Progenitor cell of endocrine pancreas (in vitro differentiated cells): ENCODE measurements at regions not wholly inside any gene's neighbourhood (a gene's known extent, or its start where the extent isn't known, plus 50 kb on each side); places are given as distances from the start of the nearest gene placed in this dataset.
A peak's percentile ranks its signal among the peaks of the same experiment; 100 is the strongest.

Experiments
- DNase-seq: peaks from one replicate; pipeline ENCODE4 v3.0.0; 2021; ENCODE audit warnings: low spot score; ENCODE audit not compliant: unreplicated experiment
- H3K27ac Mint-ChIP-seq: 2 replicates; pipeline ENCODE4 v1.8.0; 2021; ENCODE audit warnings: mild to moderate bottlenecking, moderate library complexity, mixed read lengths
- H3K27me3 Mint-ChIP-seq: 2 replicates; pipeline ENCODE4 v1.8.0; 2021; ENCODE audit warnings: mixed read lengths
- H3K36me3 Mint-ChIP-seq: 2 replicates; pipeline ENCODE4 v1.8.0; 2022; ENCODE audit warnings: mixed read lengths; ENCODE audit not compliant: insufficient read depth
- H3K4me1 Mint-ChIP-seq: 2 replicates; pipeline ENCODE4 v1.8.0; 2021; ENCODE audit warnings: low read depth, mixed read lengths
- H3K4me3 Mint-ChIP-seq: 2 replicates; pipeline ENCODE4 v1.8.0; 2021; ENCODE audit warnings: low read depth, mild to moderate bottlenecking, moderate library complexity, mixed read lengths
- H3K9me3 Mint-ChIP-seq: 2 replicates; pipeline ENCODE4 v1.8.0; 2021; ENCODE audit warnings: low read depth, mixed read lengths
- TF ChIP-seq, protein P1 (sequence below): fragments of 200-600 bp; sonication (generic); IDR thresholded peaks from one replicate; pipeline ENCODE4 v1.5.0; 2021; ENCODE audit warnings: antibody characterized with exemption, mild to moderate bottlenecking; ENCODE audit not compliant: unreplicated experiment

DNA sequence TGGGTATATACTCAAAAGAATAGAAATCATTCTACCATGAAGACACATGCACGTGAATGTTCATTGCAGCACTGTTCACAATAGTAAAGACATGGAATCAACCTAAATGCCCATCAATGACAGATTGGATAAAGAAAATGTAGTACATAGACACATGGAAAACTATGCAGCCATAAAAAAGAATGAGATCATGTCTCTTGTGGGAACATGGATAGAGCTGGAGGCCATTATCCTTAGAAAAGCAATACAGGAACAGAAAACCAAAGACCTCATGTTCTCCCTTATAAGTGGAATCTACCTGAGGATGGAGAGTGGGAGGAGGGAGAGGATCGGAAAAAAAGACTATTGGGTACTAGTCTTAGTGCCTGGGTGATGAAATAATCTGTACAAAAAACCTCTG, 143.9 kb downstream of the RHOU start:
- H3K4me1 Mint-ChIP-seq = peaks cover 2% of the 10 kb centered on the region
- peaks cover 2% of the 10 kb centered on the region for H3K36me3 Mint-ChIP-seq
- H3K9me3 Mint-ChIP-seq = peaks cover 10% of the 10 kb centered on the region
- H3K27me3 Mint-ChIP-seq = no peaks in the 10 kb centered on the region
- DNase-seq = no peak
- TF ChIP-seq, protein P1, sequence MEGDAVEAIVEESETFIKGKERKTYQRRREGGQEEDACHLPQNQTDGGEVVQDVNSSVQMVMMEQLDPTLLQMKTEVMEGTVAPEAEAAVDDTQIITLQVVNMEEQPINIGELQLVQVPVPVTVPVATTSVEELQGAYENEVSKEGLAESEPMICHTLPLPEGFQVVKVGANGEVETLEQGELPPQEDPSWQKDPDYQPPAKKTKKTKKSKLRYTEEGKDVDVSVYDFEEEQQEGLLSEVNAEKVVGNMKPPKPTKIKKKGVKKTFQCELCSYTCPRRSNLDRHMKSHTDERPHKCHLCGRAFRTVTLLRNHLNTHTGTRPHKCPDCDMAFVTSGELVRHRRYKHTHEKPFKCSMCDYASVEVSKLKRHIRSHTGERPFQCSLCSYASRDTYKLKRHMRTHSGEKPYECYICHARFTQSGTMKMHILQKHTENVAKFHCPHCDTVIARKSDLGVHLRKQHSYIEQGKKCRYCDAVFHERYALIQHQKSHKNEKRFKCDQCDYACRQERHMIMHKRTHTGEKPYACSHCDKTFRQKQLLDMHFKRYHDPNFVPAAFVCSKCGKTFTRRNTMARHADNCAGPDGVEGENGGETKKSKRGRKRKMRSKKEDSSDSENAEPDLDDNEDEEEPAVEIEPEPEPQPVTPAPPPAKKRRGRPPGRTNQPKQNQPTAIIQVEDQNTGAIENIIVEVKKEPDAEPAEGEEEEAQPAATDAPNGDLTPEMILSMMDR = no peak
- H3K4me3 Mint-ChIP-seq = no peak overlapping the region
- H3K27ac Mint-ChIP-seq = no peak overlapping the region

DNA sequence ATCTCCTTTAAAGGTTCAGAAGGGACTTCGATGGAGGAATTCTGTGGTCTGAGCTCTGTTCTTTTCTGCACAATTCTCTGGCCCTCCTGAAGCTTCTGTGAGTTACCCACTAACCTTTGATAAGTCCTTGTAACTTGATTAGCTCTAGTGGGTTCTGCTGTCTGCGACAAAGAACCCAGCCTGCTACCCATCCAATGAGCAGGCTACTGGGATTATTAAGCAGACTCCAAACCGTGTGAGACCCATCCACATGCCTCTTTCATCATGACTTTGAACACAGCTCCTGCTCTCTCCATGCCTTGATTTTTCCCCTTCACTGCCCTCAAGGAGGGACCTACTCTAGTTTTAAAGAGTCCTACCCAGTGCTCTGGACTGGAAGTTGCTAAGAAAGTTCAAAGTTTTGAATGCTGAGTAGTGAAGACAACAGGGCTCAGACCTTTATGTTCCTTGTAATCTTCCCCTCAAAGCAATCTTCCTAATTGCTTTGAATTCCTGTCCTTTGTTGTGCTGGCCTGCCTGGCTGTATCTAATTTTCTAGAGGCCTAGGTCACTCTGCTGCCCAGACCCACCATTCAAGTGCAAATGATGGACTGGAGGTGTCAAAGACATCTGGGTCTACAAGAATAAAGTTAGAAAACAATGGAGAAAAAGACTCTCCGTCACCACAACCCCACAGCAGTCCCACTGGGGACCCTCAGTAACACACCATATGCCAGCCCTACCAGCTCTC, 146.9 kb downstream of the RHOU start:
- Mint-ChIP-seq H3K4me1 (peaks cover 5% of the 10 kb centered on the region), H3K9me3 (peaks cover 11% of the 10 kb centered on the region), H3K27me3 (no peaks in the 10 kb centered on the region), H3K36me3 (peaks cover 3% of the 10 kb centered on the region), H3K27ac (peak overlapping the region; percentile 75), H3K4me3 (no peak overlapping the region)
- DNase-seq = no peak
- TF ChIP-seq, protein P1 = no peak

DNA sequence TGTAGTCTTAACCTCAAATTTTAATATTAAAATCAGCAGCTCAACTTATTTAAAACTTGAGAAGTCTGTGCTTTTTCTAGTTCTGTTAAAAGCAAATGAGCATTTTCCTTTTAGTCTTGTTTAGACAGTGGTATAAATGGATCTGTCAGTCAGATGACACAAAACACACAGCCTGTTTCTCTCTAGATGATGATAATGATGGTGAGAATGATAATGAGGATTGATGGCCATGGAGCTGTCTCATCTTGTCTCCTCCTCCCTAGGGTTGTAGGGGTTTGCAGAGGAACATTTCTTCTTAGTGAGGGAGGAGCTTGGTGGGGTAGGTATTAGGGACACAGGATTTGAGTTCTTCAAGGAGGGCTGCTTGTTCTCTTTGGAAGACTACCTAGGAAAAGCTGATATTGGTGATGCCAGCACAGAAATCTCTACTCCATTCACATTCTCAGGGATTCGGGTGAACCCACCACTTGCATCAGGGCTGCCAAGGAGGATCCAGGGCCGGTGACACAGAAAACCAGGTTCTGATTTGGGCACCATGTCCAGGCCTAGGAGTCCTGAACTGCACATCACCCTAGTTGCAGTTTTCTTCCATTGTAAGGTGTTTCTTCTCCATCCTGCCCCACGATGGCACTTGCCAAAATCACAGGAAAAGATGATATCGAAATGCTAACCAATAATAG, 147.6 kb downstream of the RHOU start:
- Mint-ChIP-seq H3K4me1 (peaks cover 5% of the 10 kb centered on the region), H3K27ac (no peak overlapping the region), H3K36me3 (peaks cover 3% of the 10 kb centered on the region)

DNA sequence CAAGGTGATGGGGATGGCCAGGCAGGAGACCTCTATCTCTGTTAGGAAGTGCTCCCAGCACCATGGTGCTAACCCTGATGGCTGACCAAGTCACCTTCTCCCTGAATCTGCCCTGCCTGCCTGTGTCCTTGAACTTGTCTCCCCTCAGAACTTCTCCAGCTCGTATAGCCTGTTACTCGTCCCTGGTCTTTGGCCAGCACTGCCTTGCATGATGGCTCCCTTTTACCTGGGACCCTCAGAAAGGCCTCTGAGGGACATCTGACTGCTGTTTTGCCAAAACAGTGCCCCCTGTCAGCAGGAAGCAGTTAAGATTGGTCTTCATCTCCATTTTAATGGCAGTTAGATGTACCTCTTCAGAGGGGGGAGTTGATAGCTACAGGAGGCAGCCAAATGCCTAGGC, 148.3 kb downstream of the RHOU start:
- H3K36me3 Mint-ChIP-seq = peaks cover 3% of the 10 kb centered on the region
- TF ChIP-seq, protein P1 = no peak
- peaks cover 11% of the 10 kb centered on the region for H3K9me3 Mint-ChIP-seq
- H3K27me3 Mint-ChIP-seq = no peaks in the 10 kb centered on the region
- DNase-seq = no peak
- H3K4me3 Mint-ChIP-seq = no peak overlapping the region
- peaks cover 5% of the 10 kb centered on the region for H3K4me1 Mint-ChIP-seq
- H3K27ac Mint-ChIP-seq = no peak overlapping the region

More for the DNA sequence above, 147.6 kb downstream of the RHOU start:
- H3K9me3 Mint-ChIP-seq = peaks cover 11% of the 10 kb centered on the region
- no peak overlapping the region for H3K4me3 Mint-ChIP-seq
- no peaks in the 10 kb centered on the region for H3K27me3 Mint-ChIP-seq
- TF ChIP-seq, protein P1 = no peak
- DNase-seq = no peak

DNA sequence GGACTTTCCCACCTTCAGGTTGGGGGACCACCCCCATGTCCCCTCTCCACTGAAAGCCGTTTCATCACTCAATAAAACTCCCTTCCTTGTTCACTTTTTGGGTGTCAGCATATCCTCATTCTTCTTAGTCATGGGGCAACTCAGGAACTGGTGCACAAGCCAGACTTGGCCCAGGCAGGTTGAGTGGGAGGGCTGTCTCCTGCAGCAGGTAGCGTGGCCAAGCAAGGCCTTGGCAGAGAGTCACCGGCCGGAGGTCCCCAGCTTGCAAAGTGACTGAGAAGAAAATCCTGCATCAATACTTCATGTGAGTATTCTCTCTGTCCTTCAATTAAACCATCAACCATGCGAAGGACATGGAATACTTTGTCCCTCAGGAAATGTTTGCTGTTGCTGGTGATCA, 148.9 kb downstream of the RHOU start:
- Mint-ChIP-seq H3K4me1 (peaks cover 5% of the 10 kb centered on the region), H3K36me3 (peaks cover 3% of the 10 kb centered on the region), H3K27me3 (no peaks in the 10 kb centered on the region), H3K9me3 (peaks cover 5% of the 10 kb centered on the region), H3K27ac (no peak overlapping the region), H3K4me3 (no peak overlapping the region)
- TF ChIP-seq, protein P1 = no peak
- DNase-seq = no peak
